ENCODE measurements at regions not wholly inside any gene's neighbourhood (a gene's known extent, or its start where the extent isn't known, plus 50 kb on each side); places are given as distances from the start of the nearest gene placed in this dataset.

GRCh38 chr1:31497601-31498000 lies 78.7 kb upstream of the TINAGL1 start:
- Histone ChIP-seq H3K36me3 (no peaks in the 10 kb centered on the region), H3K27me3 (peaks cover 1% of the 10 kb centered on the region), H3K4me1 (no peaks in the 10 kb centered on the region), H3K27ac (no peak overlapping the region), H3K4me3 (no peak overlapping the region), H3K9me3 (no peaks in the 10 kb centered on the region)
- no peak for ATAC-seq
- 58 to 84% methylated on average over 6 of the region's 6 CpGs for WGBS, 2 donors (ENCODE audit: low coverage in 1 of 2)
- TF ChIP-seq CTCF (IDR thresholded peaks at IDR 0.05) (no peak), EP300 (IDR thresholded peaks at IDR 0.05) (no peak), POLR2AphosphoS5 (IDR thresholded peaks at IDR 0.05) (no peak), POLR2A (IDR thresholded peaks at IDR 0.05) (no peak)

- Histone ChIP-seq H3K36me3 (no peaks in the 10 kb centered on the region), H3K9me3 (no peaks in the 10 kb centered on the region), H3K27me3 (peaks cover 9% of the 10 kb centered on the region), H3K4me1 (no peaks in the 10 kb centered on the region), H3K27ac (no peak overlapping the region), H3K4me3 (no peak overlapping the region)
- TF ChIP-seq EP300 (IDR thresholded peaks at IDR 0.05) (no peak), POLR2AphosphoS5 (IDR thresholded peaks at IDR 0.05) (no peak), POLR2A (IDR thresholded peaks at IDR 0.05) (no peak), CTCF (IDR thresholded peaks at IDR 0.05) (no peak)
- 70 to 80% methylated on average over 7 to 11 of the region's 11 CpGs for WGBS, 2 donors (ENCODE audit: low coverage in 1 of 2)
- ATAC-seq, result no peak
Observed at GRCh38 chr1:31498376-31499040, 77.8 kb upstream of the TINAGL1 start.

GRCh38 chr1:31501505-31501904 lies 74.8 kb upstream of the TINAGL1 start:
- Histone ChIP-seq H3K4me3 (no peak overlapping the region), H3K36me3 (no peaks in the 10 kb centered on the region), H3K27me3 (peaks cover 38% of the 10 kb centered on the region), H3K27ac (no peak overlapping the region), H3K9me3 (no peaks in the 10 kb centered on the region), H3K4me1 (no peaks in the 10 kb centered on the region)
- WGBS, 2 donors (ENCODE audit: low coverage in 1 of 2), result 65 to 89% methylated on average over 3 of the region's 5 CpGs
- TF ChIP-seq POLR2A (IDR thresholded peaks at IDR 0.05) (no peak), POLR2AphosphoS5 (IDR thresholded peaks at IDR 0.05) (no peak), CTCF (IDR thresholded peaks at IDR 0.05) (no peak), EP300 (IDR thresholded peaks at IDR 0.05) (no peak)
- ATAC-seq, result no peak

GRCh38 chr1:31502253-31502652 lies 74.1 kb upstream of the TINAGL1 start:
- H3K27ac ChIP-seq, result no peak overlapping the region
- no peak for ATAC-seq
- peaks cover 46% of the 10 kb centered on the region for H3K27me3 ChIP-seq
- no peaks in the 10 kb centered on the region for H3K36me3 ChIP-seq
- no peak overlapping the region for H3K4me3 ChIP-seq
- H3K4me1 ChIP-seq, result no peaks in the 10 kb centered on the region
- H3K9me3 ChIP-seq, result no peaks in the 10 kb centered on the region
- WGBS, 2 donors (ENCODE audit: low coverage in 1 of 2), result 60% methylated on average over 1 of the region's 2 CpGs; no CpG with 5 or more reads in 1 of the 2 donors
- no peak for TF ChIP-seq POLR2A (IDR thresholded peaks at IDR 0.05)
- TF ChIP-seq CTCF (IDR thresholded peaks at IDR 0.05), result no peak
- TF ChIP-seq EP300 (IDR thresholded peaks at IDR 0.05), result no peak
- no peak for TF ChIP-seq POLR2AphosphoS5 (IDR thresholded peaks at IDR 0.05)

GRCh38 chr1:31502926-31503511 lies 73.3 kb upstream of the TINAGL1 start:
- 17 to 100% methylated on average over 1 of the region's 11 CpGs for WGBS, 2 donors (ENCODE audit: low coverage in 1 of 2)
- Histone ChIP-seq H3K27ac (no peak overlapping the region), H3K4me3 (no peak overlapping the region), H3K9me3 (no peaks in the 10 kb centered on the region), H3K36me3 (no peaks in the 10 kb centered on the region), H3K27me3 (peaks cover 53% of the 10 kb centered on the region), H3K4me1 (no peaks in the 10 kb centered on the region)
- TF ChIP-seq EP300 (IDR thresholded peaks at IDR 0.05), result no peak
- no peak for ATAC-seq

Data from gastroesophageal sphincter (tissue), 4 donors.